HG02759 (cell line): ENCODE measurements at regions not wholly inside any gene's neighbourhood (a gene's known extent, or its start where the extent isn't known, plus 50 kb on each side); places are given as distances from the start of the nearest gene placed in this dataset.

Source experiments
- ATAC-seq: cut with Tn5 transposase; IDR thresholded peaks from one replicate; pipeline ENCODE4 v1.9.1; 2021; ENCODE audit warnings: mild to moderate bottlenecking, moderate library complexity; ENCODE audit not compliant: unreplicated experiment

GRCh38 chr20:11118802-11119380 is 445.1 kb upstream of the JAG1 start:
- ATAC-seq, result no peak

GRCh38 chr20:11119573-11119972 is 445.8 kb upstream of the JAG1 start:
- no peak for ATAC-seq

GRCh38 chr20:11120431-11120830 is 446.6 kb upstream of the JAG1 start:
- no peak for ATAC-seq

GRCh38 chr20:11124849-11125505 is 451.2 kb upstream of the JAG1 start:
- no peak for ATAC-seq

- ATAC-seq, result no peak
These were observed 454.5 kb upstream of the JAG1 start for GRCh38 chr20:11128220-11128718.

GRCh38 chr20:11128721-11129120 is 454.9 kb upstream of the JAG1 start:
- no peak for ATAC-seq

GRCh38 chr20:11130554-11131166 is 456.9 kb upstream of the JAG1 start:
- ATAC-seq, result no peak

GRCh38 chr20:11132819-11133415 is 459.1 kb upstream of the JAG1 start:
- no peak for ATAC-seq

- ATAC-seq, result no peak
These were observed 462.9 kb upstream of the JAG1 start for GRCh38 chr20:11136691-11137090.

GRCh38 chr20:11137688-11138087 is 463.9 kb upstream of the JAG1 start:
- ATAC-seq, result no peak

GRCh38 chr20:11140359-11140758 is 466.6 kb upstream of the JAG1 start:
- ATAC-seq, result no peak

GRCh38 chr20:11143481-11143880 is 469.7 kb upstream of the JAG1 start:
- ATAC-seq, result no peak

- ATAC-seq, result no peak
These were observed 470.5 kb upstream of the JAG1 start for GRCh38 chr20:11144114-11144950.

- no peak for ATAC-seq
These were observed 471.8 kb upstream of the JAG1 start for GRCh38 chr20:11145616-11146015.

- ATAC-seq, result no peak
These were observed 480.0 kb upstream of the JAG1 start for GRCh38 chr20:11153819-11154218.

- no peak for ATAC-seq
These were observed 481.5 kb upstream of the JAG1 start for GRCh38 chr20:11155156-11155756.

GRCh38 chr20:11156922-11157321 is 483.1 kb upstream of the JAG1 start:
- ATAC-seq, result no peak

GRCh38 chr20:11158146-11158545 is 484.3 kb upstream of the JAG1 start:
- ATAC-seq, result no peak

GRCh38 chr20:11158589-11158988 is 484.8 kb upstream of the JAG1 start:
- no peak for ATAC-seq

- ATAC-seq, result no peak
These were observed 485.9 kb upstream of the JAG1 start for GRCh38 chr20:11159728-11160127.
